HG02623 (cell line): ENCODE measurements at regions not wholly inside any gene's neighbourhood (a gene's known extent, or its start where the extent isn't known, plus 50 kb on each side); places are given as distances from the start of the nearest gene placed in this dataset.
A peak's percentile ranks its signal among the peaks of the same experiment; 100 is the strongest.

Experiments
- ATAC-seq: cut with Tn5 transposase; IDR thresholded peaks from one replicate; pipeline ENCODE4 v1.9.1; 2021; ENCODE audit warnings: moderate library complexity; ENCODE audit not compliant: unreplicated experiment

DNA sequence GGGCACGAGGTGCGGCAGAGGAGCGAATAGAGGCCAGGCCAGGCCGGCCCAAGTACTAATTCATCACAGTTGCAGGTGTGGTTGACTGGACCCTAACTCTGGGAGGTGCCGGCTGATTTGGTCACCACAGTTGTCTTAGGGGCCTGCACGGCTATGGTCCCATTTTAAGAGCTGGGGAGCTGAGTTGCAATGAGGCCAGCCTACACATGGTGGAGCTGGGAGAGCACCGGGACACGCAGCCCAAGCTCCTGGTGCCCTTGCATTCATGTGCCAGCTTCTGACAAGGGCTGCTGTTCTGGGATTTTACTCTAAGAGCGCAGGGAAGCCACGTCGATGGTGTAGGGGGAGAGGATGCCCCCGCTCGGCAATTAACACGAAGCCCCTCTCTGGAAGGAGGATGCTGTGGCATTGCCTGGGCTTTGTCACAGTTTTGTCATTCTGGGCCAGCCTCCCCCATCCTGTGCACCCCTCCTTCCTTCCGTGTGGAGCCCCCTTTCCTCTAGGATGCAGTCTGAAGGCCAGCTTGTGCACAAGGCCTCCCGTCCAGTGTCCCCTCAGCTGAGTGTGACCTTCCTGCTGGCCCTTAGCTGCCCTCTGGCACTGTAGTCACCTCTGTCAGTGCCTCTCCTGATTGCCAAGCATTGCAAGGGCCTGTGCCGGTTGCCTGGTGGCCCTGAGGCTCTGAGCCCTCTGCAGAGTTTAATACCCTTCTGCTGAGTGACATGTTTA, 109.4 kb upstream of the C1QTNF9B start:
- ATAC-seq, result no peak

DNA sequence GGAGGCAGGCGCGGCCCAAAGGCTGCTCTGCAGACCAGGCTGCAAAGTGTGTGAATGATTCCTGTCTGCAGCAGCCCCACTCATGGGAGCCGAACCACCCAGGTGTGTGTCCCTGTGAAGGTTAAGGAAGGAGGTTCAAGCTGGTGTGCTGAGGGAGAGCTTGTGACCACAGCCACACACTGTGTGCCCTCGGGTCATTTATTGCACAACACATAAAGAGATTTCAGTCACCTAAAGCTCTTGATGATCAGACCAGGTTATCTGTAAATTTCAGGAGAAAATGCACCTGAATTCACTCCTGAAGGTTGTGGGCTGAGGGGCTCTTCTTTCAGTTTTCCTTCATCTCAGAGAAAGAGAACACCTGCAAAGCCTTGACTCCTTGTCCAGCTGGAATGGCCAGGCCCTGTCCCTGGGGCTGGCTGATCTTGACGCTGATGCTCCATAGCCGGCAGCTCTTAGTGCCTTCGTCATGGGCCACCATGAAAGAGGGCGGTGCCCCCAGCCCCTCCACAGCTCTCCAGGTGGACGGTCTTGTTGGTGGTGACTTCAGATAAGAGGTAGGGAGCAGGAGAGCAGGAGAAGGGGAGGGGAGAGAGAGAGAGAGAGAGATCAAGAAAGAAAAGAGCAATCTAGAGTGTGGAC, 110.8 kb upstream of the C1QTNF9B start:
- no peak for ATAC-seq

DNA sequence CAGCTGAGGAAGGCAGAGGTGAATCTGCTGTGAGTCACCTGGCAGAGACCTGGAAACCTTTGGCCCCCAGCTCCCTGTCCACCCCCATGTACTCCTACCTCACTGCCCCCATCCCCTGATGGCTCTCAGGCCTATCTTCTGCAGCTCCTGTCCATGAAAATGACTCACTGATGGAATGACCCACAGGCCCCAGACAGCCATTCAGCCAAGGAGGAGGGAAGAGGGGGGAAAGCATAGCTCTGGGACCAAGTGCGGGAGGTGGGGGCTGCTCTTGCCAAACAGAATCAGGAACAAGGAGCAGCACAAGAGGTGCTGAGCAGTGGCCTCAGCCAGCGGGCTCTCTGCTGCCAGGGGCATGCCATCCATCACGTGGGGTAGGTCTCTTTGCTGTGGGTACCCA, 111.4 kb upstream of the C1QTNF9B start:
- no peak for ATAC-seq

DNA sequence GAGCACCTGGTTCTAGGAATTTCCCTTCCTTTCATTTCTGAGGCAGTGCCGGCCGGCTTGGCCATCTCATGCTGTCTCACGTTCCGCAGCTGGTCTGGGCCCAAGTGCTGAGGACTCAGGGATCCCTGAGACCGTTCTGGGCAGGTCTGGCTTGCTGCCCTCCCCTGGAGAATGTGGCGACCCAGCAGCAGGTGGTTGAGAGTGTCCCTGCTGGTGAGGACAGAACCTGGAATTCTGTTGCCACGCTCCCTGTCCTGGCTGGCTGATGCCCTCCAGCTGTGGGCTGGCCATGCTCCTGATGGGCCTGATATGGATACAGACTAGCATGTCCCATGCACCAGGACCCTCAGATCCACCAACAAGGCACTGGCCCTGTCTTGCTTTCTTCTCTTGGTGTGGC, 114.0 kb upstream of the C1QTNF9B start:
- no peak for ATAC-seq

DNA sequence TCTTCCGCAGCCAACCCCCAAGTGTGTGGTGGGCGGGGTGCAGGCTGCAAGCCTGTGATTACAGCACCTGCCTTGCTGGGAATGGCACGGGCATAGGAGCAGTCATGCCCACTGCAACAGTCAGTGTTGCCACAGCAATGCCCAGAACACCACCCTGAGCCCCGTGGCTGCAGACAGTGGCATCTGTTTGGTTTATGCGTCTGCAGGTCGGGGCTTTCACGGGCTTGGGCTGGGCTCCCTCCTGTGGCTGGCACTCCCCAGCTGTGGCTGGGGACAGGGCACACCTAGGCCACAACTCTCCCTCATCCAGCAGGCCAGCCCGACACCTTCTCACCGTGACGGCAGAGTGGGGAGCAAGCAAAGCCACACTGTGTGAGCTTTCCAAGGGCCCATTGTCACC, 115.3 kb upstream of the C1QTNF9B start:
- ATAC-seq, result no peak

DNA sequence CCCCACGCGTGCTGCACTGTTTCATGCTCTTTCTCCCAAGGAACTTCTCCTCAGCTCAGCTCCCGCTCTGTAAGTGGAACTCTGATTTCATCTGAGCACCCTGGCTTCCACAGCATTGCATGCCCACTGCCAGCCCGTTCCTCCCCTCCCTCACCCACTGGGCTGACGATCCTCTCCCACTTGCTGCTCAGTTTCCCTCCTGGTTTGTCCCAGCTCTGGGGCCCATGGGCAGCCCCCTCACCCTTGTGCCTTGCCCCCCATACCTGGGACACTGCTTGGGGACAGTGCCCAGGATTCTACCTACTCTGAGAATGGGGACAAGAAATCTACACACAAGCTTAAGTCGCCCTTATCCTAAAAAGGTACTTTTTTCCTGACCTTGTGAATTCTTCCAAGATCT, 115.9 kb upstream of the C1QTNF9B start:
- ATAC-seq, result no peak

DNA sequence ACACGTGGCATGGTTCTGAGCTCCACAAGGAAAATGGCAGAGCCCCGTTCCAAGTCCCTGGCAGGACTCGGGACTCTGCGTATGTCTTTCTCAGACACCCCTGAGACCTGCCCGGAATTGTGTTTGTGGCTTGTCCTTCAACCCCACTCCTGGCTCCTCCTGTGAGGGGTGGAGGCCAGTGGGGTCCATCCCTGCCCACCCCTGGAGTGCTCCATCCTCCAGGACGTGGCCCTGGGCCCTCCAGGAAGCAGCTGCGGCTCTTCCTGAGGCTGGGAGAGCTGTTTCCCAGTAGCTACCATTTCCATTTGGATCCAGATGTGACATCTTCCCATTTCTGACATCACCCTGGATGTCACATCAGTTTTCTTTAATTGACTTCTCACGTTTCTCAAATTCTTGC, 118.7 kb upstream of the C1QTNF9B start:
- no peak for ATAC-seq

DNA sequence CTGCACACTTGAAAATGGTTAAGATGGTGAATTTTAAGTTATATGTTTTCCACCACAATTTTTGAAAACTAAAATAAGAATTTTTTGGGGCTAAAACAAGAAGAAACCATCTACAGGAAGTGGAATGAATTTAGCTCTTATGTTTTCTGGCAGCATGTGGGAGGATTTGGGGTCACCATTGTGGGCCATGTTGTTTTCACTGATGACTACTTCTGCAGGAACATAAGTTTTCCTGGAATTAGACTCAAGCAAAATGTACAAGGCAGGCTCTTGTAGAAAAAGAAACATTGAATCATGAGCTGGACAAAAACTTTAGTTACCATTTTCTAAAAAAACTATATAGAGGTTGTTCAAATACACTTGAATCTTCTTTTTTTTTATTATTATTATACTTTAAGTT, 125.3 kb upstream of the C1QTNF9B start:
- no peak for ATAC-seq

DNA sequence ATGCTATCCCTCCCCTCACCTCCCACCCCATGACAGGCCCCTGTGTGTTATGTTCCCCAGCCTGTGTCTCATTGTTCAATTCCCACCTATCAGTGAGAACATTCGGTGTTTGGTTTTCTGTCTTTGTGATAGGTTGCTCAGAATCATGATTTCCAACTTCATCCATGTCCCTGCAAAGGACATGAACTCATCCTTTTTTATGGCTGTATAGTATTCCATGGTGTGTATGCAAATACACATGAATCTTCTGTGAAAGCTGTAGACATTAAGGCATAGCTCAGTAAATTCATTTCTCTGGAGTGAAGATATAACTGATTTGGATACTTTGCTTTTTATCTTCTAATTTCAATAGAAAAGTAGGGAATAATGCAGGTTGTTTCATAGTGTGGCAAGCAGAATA, 125.8 kb upstream of the C1QTNF9B start:
- ATAC-seq, result no peak

DNA sequence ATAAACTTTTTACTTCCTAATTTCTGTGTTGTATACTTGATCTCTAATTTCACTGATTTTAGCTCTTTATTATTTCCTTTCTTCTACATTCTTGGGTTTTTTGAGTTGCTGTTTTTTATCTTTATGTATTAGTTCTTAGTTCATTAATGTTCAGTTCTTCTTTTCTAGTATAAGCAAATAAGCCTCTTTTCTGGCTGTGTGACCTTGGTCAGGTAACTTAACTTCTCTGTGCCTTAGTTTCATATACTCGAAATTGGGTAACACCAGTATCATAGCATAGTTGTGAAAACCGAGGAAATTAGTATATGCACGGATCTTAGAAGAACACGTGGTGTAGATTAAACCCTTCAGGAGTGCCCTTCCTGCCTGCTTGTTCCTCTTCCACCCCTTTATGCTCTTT, 130.2 kb upstream of the C1QTNF9B start:
- ATAC-seq, result no peak

DNA sequence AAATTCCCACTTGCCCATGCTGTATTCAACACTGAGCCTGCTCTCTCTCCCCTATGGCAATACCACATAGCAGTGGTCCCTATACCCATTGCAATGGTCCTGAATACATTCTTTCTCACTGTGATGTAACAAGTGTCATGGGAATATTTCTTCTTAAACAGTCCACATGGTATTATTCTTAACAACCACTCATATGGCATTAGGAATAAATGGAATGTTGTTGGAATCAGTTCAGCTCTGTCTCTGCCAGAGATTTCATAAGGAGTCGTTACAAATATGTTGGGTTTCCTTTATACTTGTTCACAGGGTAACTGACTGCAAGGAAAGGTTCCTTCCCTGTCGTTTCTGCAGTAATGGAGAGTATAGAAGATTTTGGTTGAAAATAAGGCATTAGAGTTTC, 128.3 kb upstream of the SPATA13 start:
- ATAC-seq, result no peak

DNA sequence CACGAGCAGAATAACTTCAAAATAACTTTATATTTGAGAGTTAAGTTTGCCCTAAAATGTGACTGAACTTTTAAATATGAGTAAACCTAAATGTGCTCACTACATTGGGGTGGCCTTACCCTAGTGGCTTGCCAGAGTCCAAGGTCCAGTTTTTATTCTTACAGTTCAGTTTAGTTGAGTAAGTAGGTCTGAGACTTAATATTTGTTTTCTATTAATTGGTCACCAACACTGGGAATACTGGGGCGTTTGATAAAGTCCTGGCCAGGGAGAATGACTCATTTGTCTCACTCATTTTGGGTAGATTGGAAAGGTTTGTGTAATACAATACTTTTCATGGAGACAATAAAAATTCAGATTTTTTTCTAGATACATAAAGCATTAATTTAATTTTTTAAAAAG, 127.8 kb upstream of the SPATA13 start:
- no peak for ATAC-seq

DNA sequence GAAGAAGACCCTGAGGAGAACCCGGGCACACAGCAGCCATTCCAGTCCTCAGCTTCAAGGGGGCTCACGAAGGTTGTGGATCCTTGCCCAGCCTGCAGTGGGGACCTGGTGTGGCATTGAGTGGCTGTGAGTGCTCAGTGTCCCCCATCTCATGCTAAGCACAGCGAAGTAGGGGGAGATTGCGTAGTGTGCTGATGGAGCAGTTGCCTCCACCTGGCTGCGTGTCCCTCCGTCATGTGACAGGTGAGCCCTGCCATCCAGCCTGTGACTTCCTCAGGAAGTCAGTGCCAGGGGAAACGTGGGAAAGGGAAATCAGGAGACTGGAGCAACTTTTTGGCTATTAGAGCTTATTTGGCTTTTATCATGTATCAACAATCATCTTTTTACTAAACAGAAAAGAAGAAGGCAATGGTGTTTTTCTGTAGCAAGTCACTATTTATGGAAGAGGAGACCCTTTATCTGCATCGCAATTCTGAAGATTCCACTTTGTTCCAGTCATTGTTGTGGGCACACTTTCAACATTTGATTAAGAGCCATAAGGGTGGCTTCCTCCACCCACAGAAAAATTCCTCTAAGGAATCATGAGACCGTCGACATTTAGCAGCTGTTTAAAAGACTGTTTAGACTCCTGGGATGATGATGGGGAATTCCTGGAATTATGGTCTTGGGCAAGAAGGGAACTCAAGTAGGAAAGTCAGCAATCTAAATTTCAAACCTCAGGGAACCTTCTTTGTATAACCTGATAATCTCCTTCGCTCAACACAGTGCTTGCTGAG, 126.8 kb upstream of the SPATA13 start:
- ATAC-seq, result no peak

DNA sequence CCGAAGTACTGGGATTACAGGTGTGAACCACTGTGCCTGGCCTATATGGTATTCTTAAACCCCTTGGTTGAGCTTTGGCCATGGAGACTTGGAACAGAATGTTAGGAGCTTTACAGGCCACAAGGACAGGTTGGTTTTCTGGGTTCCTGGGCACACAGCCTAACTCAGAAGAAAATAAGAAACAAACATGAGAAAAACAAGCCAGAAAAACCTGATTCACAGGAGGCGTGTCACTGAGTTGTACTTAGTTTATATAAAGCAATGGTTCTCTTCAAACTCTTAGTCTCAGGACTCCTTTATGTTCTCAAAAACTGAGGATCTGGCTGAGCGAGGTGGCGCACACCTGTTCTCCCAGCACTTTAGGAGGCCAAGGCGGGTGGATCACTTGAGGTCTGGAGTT, 125.1 kb upstream of the SPATA13 start:
- ATAC-seq, result no peak

DNA sequence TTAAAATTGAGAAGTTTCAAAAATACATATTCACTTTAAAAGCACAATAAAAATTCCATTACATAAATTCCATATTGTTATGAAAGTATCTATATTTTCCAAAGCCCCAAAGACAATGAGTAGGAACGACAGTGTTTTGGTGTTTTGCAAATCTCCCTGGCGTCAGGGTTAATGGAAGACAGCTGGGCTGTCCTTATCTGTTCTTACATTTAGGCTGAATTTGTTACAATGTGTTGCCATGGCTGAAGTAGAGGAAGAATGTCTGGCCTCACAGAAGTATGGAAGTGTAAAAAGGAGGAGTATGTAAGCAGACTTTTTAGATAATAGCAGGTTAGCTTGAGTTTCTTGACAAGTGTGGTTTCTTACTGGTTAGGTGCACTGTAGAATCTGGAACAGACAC, 124.4 kb upstream of the SPATA13 start:
- ATAC-seq, result no peak

DNA sequence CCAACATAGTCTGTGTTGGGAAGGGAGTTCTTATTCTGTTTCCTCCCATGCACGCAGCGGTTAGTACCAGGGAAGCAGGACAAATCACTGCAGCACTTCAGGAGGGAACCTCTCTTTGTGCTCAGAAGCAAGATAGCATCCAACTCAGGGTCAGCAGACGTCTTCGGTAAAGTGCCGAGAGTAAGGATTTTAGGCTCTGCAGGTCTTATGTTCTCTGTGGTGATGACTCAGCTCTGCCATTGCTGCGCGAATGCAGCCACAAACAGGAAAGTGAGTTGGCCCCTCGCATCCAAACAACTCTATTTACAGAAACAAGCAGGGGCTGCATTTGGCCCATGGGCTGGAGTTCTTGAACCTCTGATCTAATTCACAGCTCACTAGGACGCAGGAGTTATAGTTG, 122.1 kb upstream of the SPATA13 start:
- no peak for ATAC-seq

DNA sequence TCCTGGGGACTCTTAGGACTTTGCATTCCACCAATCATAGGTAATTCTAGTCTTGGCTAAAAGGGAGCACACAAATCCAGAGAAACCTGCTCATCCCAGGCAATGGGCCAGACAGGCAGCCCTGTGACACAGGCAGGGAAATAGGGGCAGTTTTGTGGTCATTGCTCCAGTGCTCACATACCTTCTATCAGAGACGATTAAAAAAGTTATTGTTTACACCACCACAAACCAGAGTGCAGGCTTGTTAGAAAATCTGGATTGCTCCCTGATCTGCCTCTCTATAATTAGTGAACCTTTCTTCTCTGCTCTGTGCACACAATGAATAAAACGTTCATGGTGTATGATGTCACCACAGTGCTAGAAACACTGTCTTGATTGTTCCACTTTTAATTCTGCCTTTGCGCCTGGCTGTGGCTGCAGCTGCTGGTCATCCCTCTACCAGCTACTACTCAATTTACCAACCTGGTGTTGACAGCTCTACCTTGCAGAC, 121.6 kb upstream of the SPATA13 start:
- ATAC-seq, result no peak

DNA sequence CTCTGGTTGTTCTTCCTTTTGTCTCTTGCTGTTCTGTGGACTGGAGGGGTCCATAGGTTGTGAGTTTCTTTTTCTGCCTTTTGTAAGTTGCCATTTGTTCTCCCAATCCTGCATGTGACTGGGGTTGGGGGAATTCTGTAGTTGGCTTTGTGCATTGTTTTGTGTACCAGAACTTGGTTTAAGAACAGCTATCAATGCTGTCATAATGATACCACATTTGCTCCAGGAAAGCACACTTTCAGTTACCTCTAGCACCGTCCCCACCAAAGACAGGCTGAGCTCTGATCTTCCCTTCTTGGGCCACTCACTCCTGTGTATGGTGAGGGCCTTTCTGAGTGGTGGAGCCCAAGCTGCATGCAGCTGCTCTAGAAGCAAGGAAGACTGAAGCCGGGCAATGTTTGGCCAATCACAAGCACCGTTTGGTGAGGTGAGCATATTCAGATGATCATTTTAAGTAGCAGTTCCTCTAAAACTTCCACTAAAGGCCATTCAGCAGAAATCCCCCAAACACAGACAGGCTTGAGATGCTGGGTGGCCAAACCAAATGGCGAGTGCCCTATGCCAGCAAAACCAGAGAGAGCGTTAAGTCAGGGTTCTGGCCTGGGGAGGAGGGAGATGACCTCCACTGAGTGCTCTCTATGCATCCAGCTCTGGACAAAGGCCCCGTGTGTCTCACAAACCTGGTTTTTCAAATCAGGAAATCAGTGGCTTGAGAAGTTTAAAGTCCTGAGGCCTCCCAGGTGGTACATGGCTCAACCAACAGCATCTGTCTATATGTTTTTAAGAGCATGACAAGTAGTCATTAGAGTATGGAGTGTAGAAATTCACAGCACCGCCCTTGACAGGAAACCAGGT, 120.7 kb upstream of the SPATA13 start:
- ATAC-seq, result peak; percentile 75

DNA sequence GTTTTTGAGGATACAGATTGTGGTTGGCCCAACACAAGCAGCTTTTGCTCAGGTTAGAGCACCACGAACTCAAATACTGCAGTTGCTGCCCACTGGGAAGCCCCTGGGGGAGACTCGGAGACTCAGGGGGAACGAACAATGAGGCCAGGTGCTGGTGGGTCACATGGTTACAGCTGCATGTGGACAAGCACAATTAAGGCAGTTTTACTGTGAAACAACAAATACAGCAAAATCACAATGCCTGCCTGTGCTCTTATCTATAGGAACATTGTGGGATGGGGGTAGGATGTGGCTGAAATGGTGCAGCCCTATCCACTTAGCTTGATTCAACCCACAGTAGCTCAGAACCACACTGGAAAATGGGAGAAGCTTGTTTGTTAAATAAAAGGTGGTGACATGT, 119.7 kb upstream of the SPATA13 start:
- ATAC-seq, result no peak

DNA sequence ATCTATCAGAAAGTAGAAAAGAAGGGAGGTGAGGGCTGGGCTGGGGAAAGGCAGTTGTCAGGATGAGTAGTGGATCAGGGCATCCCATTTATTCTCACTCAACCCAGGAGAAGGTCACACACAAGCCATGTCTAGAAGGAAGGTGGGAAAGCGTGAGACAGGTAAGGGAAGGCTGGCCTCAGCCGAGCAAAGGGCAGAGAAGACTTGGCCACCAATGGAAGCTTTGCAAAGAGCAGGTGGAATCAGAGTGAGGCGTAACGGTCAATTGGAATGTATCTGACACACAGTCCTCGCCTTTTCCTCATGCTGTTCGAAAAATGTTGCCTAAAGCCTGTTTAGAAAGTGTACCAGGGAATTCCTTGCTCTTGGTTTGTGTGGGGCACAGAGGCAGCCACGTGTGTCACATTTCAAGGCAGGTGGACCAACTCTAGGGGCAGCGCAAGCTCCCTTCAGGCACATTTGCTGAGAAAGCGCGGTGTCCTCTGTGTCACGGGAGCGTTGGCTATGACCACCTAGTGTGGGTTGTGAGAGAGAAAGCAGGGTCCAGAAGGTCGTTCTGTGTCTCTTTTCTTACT, 118.8 kb upstream of the SPATA13 start:
- ATAC-seq, result no peak
